AG04449 (cell line): ENCODE measurements at regions not wholly inside any gene's neighbourhood (a gene's known extent, or its start where the extent isn't known, plus 50 kb on each side); places are given as distances from the start of the nearest gene placed in this dataset.

Source experiments
- CTCF ChIA-PET: fragments of 350-600 bp; formaldehyde crosslinking; extraction: SDS; loops from one replicate; lab custom pipeline; 2021; ENCODE audit warnings: antibody characterized with exemption; lab: Yijun Ruan, JAX
- POLR2A ChIA-PET: fragments of 400-600, 350-600 bp; formaldehyde crosslinking; extraction: SDS; loops from one replicate; lab custom pipeline; 2020; ENCODE audit warnings: antibody characterized with exemption, inconsistent platforms; lab: Yijun Ruan, JAX
- DNase-seq: peaks from one replicate; pipeline ENCODE4 v3.0.0-alpha.2; 2010; ENCODE audit warnings: low read depth, low spot score
- H3K4me3 ChIP-seq: 2 replicates; pipeline ENCODE4 v1.5.1; 2011; ENCODE audit warnings: low read depth, mild to moderate bottlenecking, control low read depth, low read length
- TF ChIP-seq, protein P1 (sequence below): IDR thresholded peaks from one replicate; pipeline ENCODE4 v1.5.1; 2011; ENCODE audit warnings: mild to moderate bottlenecking, moderate library complexity, low read length, control low read depth, inconsistent platforms; ENCODE audit not compliant: insufficient read depth; ENCODE audit errors: missing control alignments

DNA sequence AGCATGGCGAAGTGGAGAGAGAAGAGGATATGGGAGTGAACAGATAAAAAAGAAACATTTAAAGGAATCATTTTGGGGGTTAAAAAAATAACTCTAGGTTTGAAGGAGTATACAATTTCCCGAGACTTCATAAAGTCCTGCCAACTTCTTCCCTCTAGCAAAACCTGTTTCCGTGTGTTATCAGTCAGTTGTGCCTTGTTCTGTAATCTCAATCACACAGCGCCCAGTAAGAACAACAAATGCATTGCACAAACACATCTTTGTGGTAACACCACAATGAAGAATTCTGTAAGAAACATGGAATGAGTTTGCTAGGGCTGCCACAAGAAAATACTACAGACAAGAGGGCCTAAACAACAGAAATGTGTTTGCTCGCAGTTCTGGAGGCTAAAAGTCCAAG is 144.7 kb upstream of the FUT8 start:
- TF ChIP-seq, protein P1, sequence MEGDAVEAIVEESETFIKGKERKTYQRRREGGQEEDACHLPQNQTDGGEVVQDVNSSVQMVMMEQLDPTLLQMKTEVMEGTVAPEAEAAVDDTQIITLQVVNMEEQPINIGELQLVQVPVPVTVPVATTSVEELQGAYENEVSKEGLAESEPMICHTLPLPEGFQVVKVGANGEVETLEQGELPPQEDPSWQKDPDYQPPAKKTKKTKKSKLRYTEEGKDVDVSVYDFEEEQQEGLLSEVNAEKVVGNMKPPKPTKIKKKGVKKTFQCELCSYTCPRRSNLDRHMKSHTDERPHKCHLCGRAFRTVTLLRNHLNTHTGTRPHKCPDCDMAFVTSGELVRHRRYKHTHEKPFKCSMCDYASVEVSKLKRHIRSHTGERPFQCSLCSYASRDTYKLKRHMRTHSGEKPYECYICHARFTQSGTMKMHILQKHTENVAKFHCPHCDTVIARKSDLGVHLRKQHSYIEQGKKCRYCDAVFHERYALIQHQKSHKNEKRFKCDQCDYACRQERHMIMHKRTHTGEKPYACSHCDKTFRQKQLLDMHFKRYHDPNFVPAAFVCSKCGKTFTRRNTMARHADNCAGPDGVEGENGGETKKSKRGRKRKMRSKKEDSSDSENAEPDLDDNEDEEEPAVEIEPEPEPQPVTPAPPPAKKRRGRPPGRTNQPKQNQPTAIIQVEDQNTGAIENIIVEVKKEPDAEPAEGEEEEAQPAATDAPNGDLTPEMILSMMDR, result no peak
- no peak overlapping the region for H3K4me3 ChIP-seq
- CTCF ChIA-PET, result no interaction called here
- DNase-seq, result no peak
- POLR2A ChIA-PET, result no interaction called here

GRCh38 chr14:65268594-65268993 is 143.9 kb upstream of the FUT8 start:
- DNase-seq, result no peak
- POLR2A ChIA-PET, result no interaction called here

GRCh38 chr14:65269732-65270131 is 142.8 kb upstream of the FUT8 start:
- TF ChIP-seq, protein P1, result no peak
- ChIA-PET CTCF (interaction anchor here (1.2 kb wide), 1 partner anchor 9 kb away, joined by 3 read pairs; no protein-coding TSS in a partner anchor), POLR2A (no interaction called here)
- H3K4me3 ChIP-seq, result no peak overlapping the region
- DNase-seq, result no peak

More at GRCh38 chr14:65268594-65268993, 143.9 kb upstream of the FUT8 start:
- H3K4me3 ChIP-seq, result no peak overlapping the region
- CTCF ChIA-PET, result no interaction called here
- TF ChIP-seq, protein P1, result no peak

- TF ChIP-seq, protein P1, result no peak
- ChIA-PET POLR2A (no interaction called here), CTCF (no interaction called here)
- no peak for DNase-seq
- H3K4me3 ChIP-seq, result no peak overlapping the region
These were observed 135.5 kb upstream of the FUT8 start for GRCh38 chr14:65277027-65277426.

DNA sequence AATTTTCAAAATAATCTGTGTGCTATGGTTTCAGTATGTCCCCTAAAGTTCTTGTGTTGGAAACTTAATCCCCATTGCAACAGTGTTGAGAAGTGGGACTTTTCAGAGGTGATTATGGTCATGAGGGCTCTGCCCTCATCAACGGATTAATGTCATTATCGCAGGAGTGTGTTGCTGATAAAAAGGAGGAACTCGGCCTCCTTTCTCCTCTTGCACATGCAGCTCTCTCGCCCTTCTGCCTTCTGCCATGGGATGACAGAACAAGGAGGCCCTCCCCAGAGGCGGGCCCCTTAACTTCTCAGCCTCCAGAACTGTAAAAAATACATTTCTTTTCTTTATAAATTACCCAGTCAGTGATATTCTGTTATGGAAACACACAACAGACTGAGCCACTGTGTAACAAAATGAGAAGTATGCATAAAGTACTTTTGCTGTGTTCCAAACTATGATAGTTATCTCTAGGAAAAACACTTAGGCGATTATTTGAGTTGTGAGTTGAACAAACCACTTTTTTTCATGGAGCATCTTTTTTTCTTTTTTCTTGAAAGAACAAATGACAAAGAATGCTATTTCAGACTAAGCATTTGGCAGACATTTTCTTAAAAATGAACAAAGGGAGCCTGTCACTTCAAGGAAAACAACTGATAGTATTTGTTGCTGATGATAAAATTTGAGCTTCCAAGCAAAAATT is 134.8 kb upstream of the FUT8 start:
- CTCF ChIA-PET, result interaction anchor here (1.1 kb wide), 1 partner anchor 114 kb away, joined by 3 read pairs; no protein-coding TSS in a partner anchor
- POLR2A ChIA-PET, result no interaction called here
- TF ChIP-seq, protein P1, result no peak
- DNase-seq, result no peak
- no peak overlapping the region for H3K4me3 ChIP-seq

DNA sequence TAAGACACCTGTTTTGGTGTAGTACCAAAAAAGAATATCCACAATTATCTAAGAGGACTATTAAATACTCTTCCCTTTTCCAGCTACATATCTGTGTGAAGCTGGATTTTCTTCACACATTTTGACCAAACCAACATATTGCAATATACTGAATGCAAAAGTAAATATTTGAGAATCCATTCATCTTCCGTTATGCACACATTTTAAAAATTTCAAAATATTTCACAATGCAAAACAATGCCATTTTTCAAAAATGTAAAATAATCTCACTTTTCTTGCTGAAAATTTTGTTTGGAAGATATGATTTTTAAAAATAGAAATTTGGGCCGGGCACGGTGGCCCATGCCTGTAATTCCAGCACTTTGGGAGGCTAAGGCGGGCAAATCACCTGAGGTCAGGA is 133.9 kb upstream of the FUT8 start:
- POLR2A ChIA-PET, result no interaction called here
- H3K4me3 ChIP-seq, result no peak overlapping the region
- CTCF ChIA-PET, result interaction anchor here (1.1 to 1.2 kb wide), 2 partner anchors 9 to 115 kb away, joined by 3 read pairs; no protein-coding TSS in a partner anchor
- no peak for DNase-seq
- TF ChIP-seq, protein P1, result no peak
